Activated T-cell treated with anti-CD3 and anti-CD28 coated beads, Interleukin-2, amount 50 U/mL, for 4 hours (primary cell): ENCODE measurements at regions not wholly inside any gene's neighbourhood (a gene's known extent, or its start where the extent isn't known, plus 50 kb on each side); places are given as distances from the start of the nearest gene placed in this dataset.
"Not testable (repeated sequence)": the region's sequence is repeated elsewhere in the genome, so short reads cannot be mapped to it uniquely, and the experiment has no call there.

Source experiments
- ATAC-seq, 2 donors: fragments of 200-7000 bp; cut with Tn5 transposase; one replicate each; pipeline ENCODE4 v1.10.0; 2021
- DNase-seq: peaks from one replicate; pipeline ENCODE4 v3.0.0-alpha.2; 2020
- H3K27me3 Mint-ChIP-seq: one replicate; pipeline ENCODE4 v1.8.0; 2021; ENCODE audit warnings: low read depth, mixed read lengths
- H3K36me3 Mint-ChIP-seq: one replicate; pipeline ENCODE4 v1.8.0; 2022; ENCODE audit warnings: mixed read lengths; ENCODE audit not compliant: insufficient read depth
- H3K4me1 Mint-ChIP-seq: one replicate; pipeline ENCODE4 v1.8.0; 2021; ENCODE audit warnings: low read depth, mixed read lengths
- H3K4me3 Mint-ChIP-seq: one replicate; pipeline ENCODE4 v1.8.0; 2021; ENCODE audit warnings: mild to moderate bottlenecking, moderate library complexity, mixed read lengths
- H3K9me3 Mint-ChIP-seq: one replicate; pipeline ENCODE4 v1.8.0; 2021; ENCODE audit warnings: mixed read lengths

GRCh38 chr3:78096488-78097255, 1056.8 kb downstream of the ROBO2 start:
- Mint-ChIP-seq H3K36me3 (no peaks in the 10 kb centered on the region), H3K27me3 (no peaks in the 10 kb centered on the region), H3K4me3 (no peak overlapping the region), H3K9me3 (peaks cover 26% of the 10 kb centered on the region), H3K4me1 (no peaks in the 10 kb centered on the region)
- DNase-seq = no peak
- ATAC-seq = no peak

GRCh38 chr3:78098367-78098766, 1058.5 kb downstream of the ROBO2 start:
- DNase-seq = no peak
- ATAC-seq = no peak
- H3K36me3 Mint-ChIP-seq = no peaks in the 10 kb centered on the region
- no peaks in the 10 kb centered on the region for H3K4me1 Mint-ChIP-seq
- H3K9me3 Mint-ChIP-seq = peaks cover 19% of the 10 kb centered on the region
- H3K4me3 Mint-ChIP-seq = no peak overlapping the region
- H3K27me3 Mint-ChIP-seq = no peaks in the 10 kb centered on the region

- ATAC-seq (no peak), DNase-seq (no peak)
- Mint-ChIP-seq H3K4me3 (no peak overlapping the region), H3K9me3 (no peaks in the 10 kb centered on the region), H3K36me3 (no peaks in the 10 kb centered on the region), H3K27me3 (no peaks in the 10 kb centered on the region), H3K4me1 (no peaks in the 10 kb centered on the region)
Observed at GRCh38 chr3:78101384-78101783, 1061.5 kb downstream of the ROBO2 start.

GRCh38 chr3:78108269-78108961, 1068.5 kb downstream of the ROBO2 start:
- DNase-seq, ATAC-seq, H3K27me3 Mint-ChIP-seq, H3K9me3 Mint-ChIP-seq, H3K4me3 Mint-ChIP-seq, H3K4me1 Mint-ChIP-seq, H3K36me3 Mint-ChIP-seq: not testable (repeated sequence)

- H3K27me3 Mint-ChIP-seq = no peaks in the 10 kb centered on the region
- no peak for DNase-seq
- H3K4me1 Mint-ChIP-seq = no peaks in the 10 kb centered on the region
- no peaks in the 10 kb centered on the region for H3K36me3 Mint-ChIP-seq
- no peak overlapping the region for H3K4me3 Mint-ChIP-seq
- ATAC-seq = no peak
- H3K9me3 Mint-ChIP-seq = peaks cover 4% of the 10 kb centered on the region
Observed at GRCh38 chr3:78112291-78113010, 1072.6 kb downstream of the ROBO2 start.

GRCh38 chr3:78115983-78116382, 1076.1 kb downstream of the ROBO2 start:
- Mint-ChIP-seq H3K9me3 (peaks cover 6% of the 10 kb centered on the region), H3K36me3 (no peaks in the 10 kb centered on the region), H3K4me1 (no peaks in the 10 kb centered on the region), H3K27me3 (no peaks in the 10 kb centered on the region), H3K4me3 (no peak overlapping the region)
- ATAC-seq = no peak
- no peak for DNase-seq

- Mint-ChIP-seq H3K4me1 (no peaks in the 10 kb centered on the region), H3K4me3 (no peak overlapping the region), H3K9me3 (peaks cover 6% of the 10 kb centered on the region), H3K27me3 (no peaks in the 10 kb centered on the region), H3K36me3 (no peaks in the 10 kb centered on the region)
- ATAC-seq = no peak
- DNase-seq = no peak
Observed at GRCh38 chr3:78116874-78117273, 1077.0 kb downstream of the ROBO2 start.

- Mint-ChIP-seq H3K4me3 (no peak overlapping the region), H3K27me3 (no peaks in the 10 kb centered on the region), H3K36me3 (no peaks in the 10 kb centered on the region), H3K9me3 (peaks cover 23% of the 10 kb centered on the region), H3K4me1 (no peaks in the 10 kb centered on the region)
- DNase-seq (no peak), ATAC-seq (no peak)
Observed at GRCh38 chr3:78123058-78123457, 1083.2 kb downstream of the ROBO2 start.

GRCh38 chr3:78129707-78130106, 1089.8 kb downstream of the ROBO2 start:
- H3K36me3 Mint-ChIP-seq = no peaks in the 10 kb centered on the region
- no peak overlapping the region for H3K4me3 Mint-ChIP-seq
- no peak for DNase-seq
- no peaks in the 10 kb centered on the region for H3K27me3 Mint-ChIP-seq
- no peak for ATAC-seq
- H3K4me1 Mint-ChIP-seq = no peaks in the 10 kb centered on the region
- H3K9me3 Mint-ChIP-seq = peaks cover 27% of the 10 kb centered on the region

- Mint-ChIP-seq H3K4me3 (no peak overlapping the region), H3K9me3 (peaks cover 19% of the 10 kb centered on the region), H3K4me1 (no peaks in the 10 kb centered on the region), H3K36me3 (no peaks in the 10 kb centered on the region), H3K27me3 (no peaks in the 10 kb centered on the region)
- DNase-seq = no peak
- no peak for ATAC-seq
Observed at GRCh38 chr3:78130741-78131290, 1090.9 kb downstream of the ROBO2 start.

- no peaks in the 10 kb centered on the region for H3K27me3 Mint-ChIP-seq
- H3K4me3 Mint-ChIP-seq = no peak overlapping the region
- H3K36me3 Mint-ChIP-seq = no peaks in the 10 kb centered on the region
- H3K9me3 Mint-ChIP-seq = peaks cover 9% of the 10 kb centered on the region
- ATAC-seq = no peak
- DNase-seq = no peak
- no peaks in the 10 kb centered on the region for H3K4me1 Mint-ChIP-seq
Observed at GRCh38 chr3:78134496-78134895, 1094.6 kb downstream of the ROBO2 start.

- Mint-ChIP-seq H3K9me3 (peaks cover 15% of the 10 kb centered on the region), H3K36me3 (no peaks in the 10 kb centered on the region), H3K4me3 (no peak overlapping the region), H3K4me1 (no peaks in the 10 kb centered on the region), H3K27me3 (no peaks in the 10 kb centered on the region)
- DNase-seq = no peak
- no peak for ATAC-seq
Observed at GRCh38 chr3:78139166-78139565, 1099.3 kb downstream of the ROBO2 start.

GRCh38 chr3:78140274-78140673, 1100.4 kb downstream of the ROBO2 start:
- H3K9me3 Mint-ChIP-seq = peaks cover 18% of the 10 kb centered on the region
- H3K4me3 Mint-ChIP-seq = no peak overlapping the region
- no peaks in the 10 kb centered on the region for H3K4me1 Mint-ChIP-seq
- no peaks in the 10 kb centered on the region for H3K27me3 Mint-ChIP-seq
- ATAC-seq = no peak
- DNase-seq = no peak
- H3K36me3 Mint-ChIP-seq = no peaks in the 10 kb centered on the region

GRCh38 chr3:78140866-78141265, 1101.0 kb downstream of the ROBO2 start:
- H3K4me3 Mint-ChIP-seq = no peak overlapping the region
- peaks cover 20% of the 10 kb centered on the region for H3K9me3 Mint-ChIP-seq
- ATAC-seq = no peak
- no peaks in the 10 kb centered on the region for H3K36me3 Mint-ChIP-seq
- DNase-seq = no peak
- H3K4me1 Mint-ChIP-seq = no peaks in the 10 kb centered on the region
- no peaks in the 10 kb centered on the region for H3K27me3 Mint-ChIP-seq
